Activated T-helper 2 cell treated with anti-CD3 and anti-CD28 coated beads, Interferon-gamma antibody, Interleukin-2, Interleukin-4, amounts not matched to agents 10 μg/mL and 5 μg/mL and 100 μg/mL, durations not matched to agents 14 hours and 24 hours and 36 hours (primary cell): ENCODE measurements at regions not wholly inside any gene's neighbourhood (a gene's known extent, or its start where the extent isn't known, plus 50 kb on each side); places are given as distances from the start of the nearest gene placed in this dataset.

Experiments
- DNase-seq: peaks from one replicate; pipeline ENCODE4 v3.0.0; 2021; ENCODE audit warnings: low spot score
- H3K27ac Mint-ChIP-seq: one replicate; pipeline ENCODE4 v1.8.0; 2021; ENCODE audit warnings: mixed read lengths
- H3K27me3 Mint-ChIP-seq: one replicate; pipeline ENCODE4 v1.8.0; 2021; ENCODE audit warnings: low read depth, mixed read lengths
- H3K36me3 Mint-ChIP-seq: one replicate; pipeline ENCODE4 v1.8.0; 2021; ENCODE audit warnings: low read depth, mixed read lengths
- H3K4me1 Mint-ChIP-seq: one replicate; pipeline ENCODE4 v1.8.0; 2021; ENCODE audit warnings: low read depth, mixed read lengths
- H3K4me3 Mint-ChIP-seq: one replicate; pipeline ENCODE4 v1.8.0; 2021; ENCODE audit warnings: low read depth, mild to moderate bottlenecking, moderate library complexity, mixed read lengths
- H3K9me3 Mint-ChIP-seq: one replicate; pipeline ENCODE4 v1.8.0; 2021; ENCODE audit warnings: mixed read lengths
- intact Hi-C: fragments of 100-400 bp; cut with micrococcal nuclease; formaldehyde crosslinking; loops from one replicate; pipeline ENCODE4 v1.15.1; 2023

DNA sequence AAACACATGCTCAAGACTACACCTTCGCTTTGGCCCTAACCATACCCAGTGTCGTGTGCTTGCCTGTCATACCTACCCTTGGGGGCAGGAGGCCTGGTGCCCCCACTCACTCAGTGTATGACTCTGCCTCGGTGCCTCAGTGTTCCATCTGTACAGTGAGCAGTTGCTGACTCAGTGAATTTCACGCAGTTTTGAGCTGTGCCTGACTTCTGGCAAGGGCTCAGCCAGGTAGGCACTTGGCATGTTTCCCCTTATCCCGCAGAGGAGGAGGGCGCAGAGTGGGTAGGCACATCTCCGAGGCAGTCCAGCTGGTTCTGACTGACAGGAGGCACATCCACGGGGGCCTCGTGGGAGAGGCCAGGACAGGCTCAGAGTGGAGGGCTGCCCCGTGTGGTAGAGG, 148.9 kb upstream of the CIBAR2 start:
- Mint-ChIP-seq H3K4me1 (no peaks in the 10 kb centered on the region), H3K4me3 (no peak overlapping the region), H3K27me3 (peaks cover 14% of the 10 kb centered on the region), H3K9me3 (no peaks in the 10 kb centered on the region), H3K36me3 (no peaks in the 10 kb centered on the region), H3K27ac (no peak overlapping the region)
- intact Hi-C loops = no loop called here
- no peak for DNase-seq

DNA sequence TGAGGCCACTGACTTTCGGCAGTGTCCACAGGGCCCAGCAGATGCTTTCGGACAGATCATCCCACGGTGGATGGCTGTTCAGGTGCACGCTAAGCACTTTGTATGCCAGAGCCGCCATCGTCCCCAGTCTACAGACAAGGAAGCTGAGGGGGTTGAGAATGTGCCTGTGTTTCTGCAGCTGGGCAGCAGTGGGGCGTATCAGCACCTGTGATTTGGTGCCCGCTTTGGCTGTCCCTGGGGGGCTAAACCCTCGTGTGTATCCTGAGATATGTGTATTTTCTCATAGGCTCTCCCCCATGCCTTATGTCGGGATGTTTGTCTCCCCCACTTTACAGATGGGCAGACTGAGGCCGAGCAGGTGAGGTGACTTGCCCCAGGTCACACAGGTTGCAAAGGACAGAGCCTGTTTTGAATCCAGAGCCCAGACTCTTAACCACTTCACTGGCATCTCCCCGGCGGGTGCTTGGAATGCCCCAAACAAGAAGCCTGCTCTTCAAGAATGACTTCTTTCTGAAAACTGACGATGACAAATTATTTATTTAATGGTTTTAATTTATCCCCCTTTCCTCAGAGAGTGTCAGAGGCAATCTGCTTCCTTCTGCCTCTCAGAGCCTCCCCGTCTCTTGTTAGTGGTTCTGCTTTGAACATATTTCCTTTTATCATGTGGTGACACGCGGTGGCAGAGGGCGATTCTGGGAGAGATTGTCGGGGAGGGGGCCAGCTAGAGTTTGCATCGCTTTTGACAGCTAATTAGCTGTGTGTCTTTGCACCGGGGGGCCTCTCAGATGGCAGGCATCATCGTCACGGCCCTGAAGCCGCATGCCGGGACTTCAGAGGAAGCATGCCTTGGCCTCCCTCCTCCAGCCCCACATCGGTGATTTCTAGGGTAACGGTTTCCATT, 149.6 kb upstream of the CIBAR2 start:
- no peaks in the 10 kb centered on the region for H3K4me1 Mint-ChIP-seq
- DNase-seq = no peak
- intact Hi-C loops = no loop called here
- no peak overlapping the region for H3K4me3 Mint-ChIP-seq
- no peaks in the 10 kb centered on the region for H3K9me3 Mint-ChIP-seq
- H3K27me3 Mint-ChIP-seq = peaks cover 14% of the 10 kb centered on the region
- H3K36me3 Mint-ChIP-seq = no peaks in the 10 kb centered on the region
- H3K27ac Mint-ChIP-seq = no peak overlapping the region

DNA sequence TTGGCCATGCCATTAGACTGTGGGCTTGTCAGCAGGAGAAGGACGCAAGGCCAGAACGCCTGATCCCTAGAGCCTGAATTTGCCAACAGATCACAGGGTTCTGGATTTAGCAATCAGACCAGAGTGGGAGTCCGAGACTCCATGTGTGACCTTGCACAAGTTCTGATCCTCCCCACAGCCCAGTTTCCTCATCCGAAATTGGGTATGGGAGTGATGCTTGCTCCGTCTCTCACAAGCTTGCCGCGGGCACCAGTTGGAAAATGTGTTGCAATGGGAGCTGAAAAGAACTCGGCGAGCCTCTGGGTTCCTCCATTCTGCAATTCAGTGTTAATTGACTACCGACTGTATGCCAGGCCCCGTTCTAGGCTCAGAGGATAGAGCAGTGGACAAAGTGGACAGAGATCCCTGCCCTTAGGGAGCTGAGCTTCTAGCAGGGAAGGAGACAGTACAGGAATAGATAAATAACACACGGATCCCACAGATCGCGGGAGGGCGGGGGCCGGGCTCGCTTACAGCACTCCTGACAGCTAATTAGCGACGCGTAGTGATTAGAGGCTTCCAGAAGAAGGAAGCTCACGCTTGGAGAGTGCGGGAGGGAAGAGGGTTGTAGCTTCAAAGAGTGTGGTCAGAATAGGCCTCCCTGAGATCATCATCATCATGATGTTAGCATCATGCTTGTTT, 150.4 kb upstream of the CIBAR2 start:
- Mint-ChIP-seq H3K4me1 (no peaks in the 10 kb centered on the region), H3K27me3 (peaks cover 14% of the 10 kb centered on the region), H3K36me3 (no peaks in the 10 kb centered on the region), H3K4me3 (no peak overlapping the region), H3K27ac (no peak overlapping the region), H3K9me3 (no peaks in the 10 kb centered on the region)
- DNase-seq = no peak
- intact Hi-C loops = no loop called here

DNA sequence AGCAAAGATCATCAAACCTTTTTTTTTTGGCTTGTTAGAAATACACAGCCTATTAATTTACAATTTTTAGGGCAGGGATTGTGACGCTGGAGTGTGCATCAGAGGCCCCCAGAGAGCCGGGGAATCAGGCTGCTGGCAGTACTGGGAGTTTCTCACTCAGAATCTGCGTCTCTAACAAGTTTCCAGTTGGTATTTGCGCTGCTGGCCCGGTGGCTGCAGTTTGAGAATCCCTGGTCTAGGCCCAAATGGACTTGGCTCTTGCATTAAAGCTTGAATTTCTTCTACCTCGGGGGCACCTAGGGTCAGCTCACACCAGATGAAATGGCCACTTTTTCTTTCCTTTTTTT, 150.9 kb upstream of the CIBAR2 start:
- H3K9me3 Mint-ChIP-seq = no peaks in the 10 kb centered on the region
- H3K27ac Mint-ChIP-seq = no peak overlapping the region
- no peak overlapping the region for H3K4me3 Mint-ChIP-seq
- no peaks in the 10 kb centered on the region for H3K36me3 Mint-ChIP-seq
- no peaks in the 10 kb centered on the region for H3K4me1 Mint-ChIP-seq
- peaks cover 12% of the 10 kb centered on the region for H3K27me3 Mint-ChIP-seq
- intact Hi-C loops = no loop called here
- DNase-seq = no peak

DNA sequence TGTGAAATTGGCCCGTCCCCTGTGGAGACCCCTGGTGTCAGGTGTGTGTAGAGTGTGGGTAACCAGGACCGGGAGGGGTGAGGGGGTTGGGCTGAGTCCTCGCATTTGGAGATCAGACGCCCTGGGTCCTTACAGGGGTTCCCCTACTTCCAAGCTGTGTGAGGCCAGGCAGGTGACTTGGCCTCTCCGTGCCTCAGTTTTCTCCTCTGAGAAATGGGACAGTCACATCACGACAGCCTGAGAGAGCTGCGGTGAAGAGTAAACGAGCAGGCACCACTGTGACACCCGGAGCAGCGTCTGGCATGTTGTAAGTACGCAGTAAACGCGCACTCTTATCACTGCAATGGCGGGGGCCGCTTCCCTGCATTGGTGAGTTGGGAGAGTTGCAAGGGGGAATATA, 152.5 kb upstream of the CIBAR2 start:
- DNase-seq = no peak
- H3K27me3 Mint-ChIP-seq = peaks cover 12% of the 10 kb centered on the region
- H3K4me3 Mint-ChIP-seq = no peak overlapping the region
- H3K36me3 Mint-ChIP-seq = no peaks in the 10 kb centered on the region
- intact Hi-C loops = no loop called here
- H3K4me1 Mint-ChIP-seq = no peaks in the 10 kb centered on the region
- H3K27ac Mint-ChIP-seq = no peak overlapping the region
- H3K9me3 Mint-ChIP-seq = no peaks in the 10 kb centered on the region

DNA sequence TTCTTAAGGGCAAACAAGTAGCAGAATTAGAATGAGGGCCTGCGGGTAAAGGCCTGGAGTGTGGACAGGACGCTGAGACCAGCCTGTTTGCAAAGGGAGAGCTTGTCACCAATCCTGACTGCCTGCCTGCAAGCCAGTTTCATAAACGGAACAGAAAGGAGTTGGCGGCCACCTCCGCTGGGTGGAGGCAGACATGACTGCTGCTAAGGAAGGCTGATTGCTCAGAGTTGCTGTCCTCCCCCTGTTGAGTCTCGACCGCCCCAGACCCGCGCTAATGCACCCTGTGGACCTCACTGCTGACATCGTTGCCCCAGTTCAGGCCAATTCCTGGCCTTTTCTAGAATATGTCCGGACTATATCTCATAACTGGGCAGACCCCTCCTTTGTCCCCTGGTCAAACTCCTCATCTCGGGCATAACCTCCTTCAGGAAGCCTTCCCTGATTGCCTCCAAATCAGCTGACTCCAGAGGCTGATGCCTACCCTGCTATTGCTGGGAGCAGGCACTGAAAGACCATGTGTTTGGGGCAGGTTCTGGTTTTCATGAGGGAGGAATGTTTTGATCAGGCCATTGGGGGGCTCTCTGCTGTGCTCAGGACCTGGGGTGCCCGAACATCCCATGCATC, 153.0 kb upstream of the CIBAR2 start:
- Mint-ChIP-seq H3K27ac (no peak overlapping the region), H3K4me3 (no peak overlapping the region), H3K4me1 (no peaks in the 10 kb centered on the region), H3K27me3 (peaks cover 12% of the 10 kb centered on the region), H3K36me3 (no peaks in the 10 kb centered on the region), H3K9me3 (no peaks in the 10 kb centered on the region)
- intact Hi-C loops = no loop called here
- no peak for DNase-seq

DNA sequence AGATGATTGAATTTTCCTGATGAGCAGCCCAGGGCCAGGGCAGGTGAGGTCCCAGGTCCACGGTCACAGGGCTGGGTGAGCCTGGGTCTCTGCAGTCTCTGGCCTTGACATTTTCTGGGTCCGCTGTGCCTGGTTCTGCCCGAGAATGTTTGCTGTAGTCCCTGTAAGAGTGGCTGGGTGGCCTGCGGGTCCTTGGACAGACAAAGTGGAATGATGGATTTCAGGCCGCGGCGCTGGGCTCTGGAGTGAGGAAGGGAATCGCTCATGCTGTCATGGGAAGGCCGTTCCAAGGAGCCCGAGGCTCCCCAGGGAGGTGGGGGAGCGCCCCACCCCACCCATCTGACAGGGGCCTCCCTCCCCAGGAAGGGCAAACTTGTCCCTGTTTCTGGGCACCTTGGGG, 153.5 kb upstream of the CIBAR2 start:
- Mint-ChIP-seq H3K4me1 (no peaks in the 10 kb centered on the region), H3K36me3 (no peaks in the 10 kb centered on the region), H3K4me3 (no peak overlapping the region), H3K27me3 (peaks cover 12% of the 10 kb centered on the region), H3K9me3 (no peaks in the 10 kb centered on the region), H3K27ac (no peak overlapping the region)
- intact Hi-C loops = no loop called here
- DNase-seq = no peak

DNA sequence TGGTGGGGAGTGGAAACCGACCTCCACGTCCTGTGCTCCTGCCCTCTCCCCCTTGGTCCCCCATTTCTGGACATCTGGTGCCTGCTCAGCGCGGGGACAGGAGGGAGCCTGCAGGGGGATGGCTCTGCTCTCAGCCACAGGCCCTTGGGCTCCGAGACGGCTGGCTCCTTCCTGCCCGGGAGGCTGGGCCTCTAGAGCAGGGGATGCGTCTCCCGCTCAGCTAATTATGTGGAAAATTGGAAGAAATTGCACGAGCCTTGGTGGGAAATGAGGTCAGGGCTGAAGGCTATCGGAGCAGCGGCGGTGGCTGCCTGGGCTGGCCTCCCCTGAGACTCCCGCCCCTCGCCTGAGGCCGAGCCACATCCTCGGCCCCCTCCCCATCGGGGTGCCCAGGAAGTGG, 154.6 kb upstream of the CIBAR2 start:
- no peak for DNase-seq
- Mint-ChIP-seq H3K4me1 (no peaks in the 10 kb centered on the region), H3K4me3 (no peak overlapping the region), H3K36me3 (no peaks in the 10 kb centered on the region), H3K27ac (no peak overlapping the region), H3K9me3 (no peaks in the 10 kb centered on the region), H3K27me3 (peaks cover 12% of the 10 kb centered on the region)
- intact Hi-C loops = no loop called here

DNA sequence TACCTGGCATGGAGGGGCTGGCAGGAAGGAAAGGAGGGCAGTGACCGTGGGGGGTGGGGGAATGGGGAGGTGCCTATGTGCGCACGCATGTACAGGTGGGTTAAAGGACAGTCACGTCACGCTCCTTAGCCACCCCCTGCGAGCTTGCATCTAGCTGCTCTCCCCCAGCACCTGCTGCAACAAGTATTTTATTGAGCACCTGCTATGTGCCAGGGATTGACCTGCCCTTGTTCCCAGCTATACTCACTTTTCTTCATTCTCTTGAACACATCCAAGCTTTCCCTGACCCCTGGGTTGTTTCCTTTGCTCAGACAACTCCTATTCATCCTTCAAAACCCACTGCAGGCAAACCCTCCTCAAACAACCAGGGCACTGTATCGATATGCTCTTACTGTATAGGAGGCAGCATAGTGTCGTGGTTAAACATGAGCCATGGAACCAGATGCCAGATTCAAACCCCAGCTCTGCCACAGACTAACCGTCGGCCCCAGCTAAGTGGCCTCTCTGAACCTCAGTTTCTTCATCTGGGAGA, 155.2 kb upstream of the CIBAR2 start:
- intact Hi-C loops = no loop called here
- Mint-ChIP-seq H3K4me1 (no peaks in the 10 kb centered on the region), H3K27ac (no peak overlapping the region), H3K4me3 (no peak overlapping the region), H3K27me3 (peaks cover 6% of the 10 kb centered on the region), H3K9me3 (no peaks in the 10 kb centered on the region), H3K36me3 (no peaks in the 10 kb centered on the region)
- DNase-seq = no peak

DNA sequence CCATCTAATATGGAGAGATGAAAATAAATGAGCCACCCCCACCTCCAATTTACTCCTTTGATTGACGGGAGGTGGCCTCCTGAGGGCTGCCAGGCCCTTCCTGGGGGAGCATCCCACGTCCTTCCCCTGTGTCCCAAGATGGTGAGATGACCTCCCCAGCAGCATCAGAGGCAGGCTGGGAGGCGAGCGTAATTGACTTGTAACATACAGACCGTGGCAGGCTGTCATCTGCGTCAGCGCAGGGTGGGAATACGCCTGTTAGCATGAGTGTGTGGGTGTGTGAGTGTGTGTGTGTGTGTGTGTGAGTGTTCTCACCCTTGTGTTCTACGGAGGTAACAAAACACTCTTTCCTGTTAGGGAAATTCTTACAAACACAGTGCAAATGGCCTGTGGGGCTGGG, 156.9 kb upstream of the CIBAR2 start:
- H3K4me3 Mint-ChIP-seq = no peak overlapping the region
- H3K4me1 Mint-ChIP-seq = no peaks in the 10 kb centered on the region
- no peaks in the 10 kb centered on the region for H3K9me3 Mint-ChIP-seq
- no peak for DNase-seq
- H3K36me3 Mint-ChIP-seq = no peaks in the 10 kb centered on the region
- intact Hi-C loops = no loop called here
- no peaks in the 10 kb centered on the region for H3K27me3 Mint-ChIP-seq
- H3K27ac Mint-ChIP-seq = no peak overlapping the region

DNA sequence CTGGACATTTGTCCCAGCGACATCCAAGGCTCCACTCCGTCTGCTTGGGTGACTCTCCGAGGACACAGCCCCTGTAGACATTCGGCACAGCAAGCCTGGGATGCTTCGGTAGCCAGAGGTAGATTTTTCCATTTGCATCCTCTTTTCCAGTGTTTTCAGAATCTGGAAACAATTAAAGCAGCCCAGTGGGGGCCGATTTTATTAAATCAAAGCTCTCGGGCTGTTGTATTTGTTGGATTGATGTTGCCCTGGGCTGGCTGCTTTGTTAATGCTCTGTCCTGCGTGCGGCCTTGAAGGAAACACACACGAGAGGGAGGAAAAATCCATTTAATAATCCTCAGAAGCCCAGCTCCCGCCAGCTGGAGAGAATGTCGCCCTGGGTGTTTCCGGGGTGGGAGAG, 158.1 kb upstream of the CIBAR2 start:
- no peak overlapping the region for H3K4me3 Mint-ChIP-seq
- H3K9me3 Mint-ChIP-seq = no peaks in the 10 kb centered on the region
- no peak overlapping the region for H3K27ac Mint-ChIP-seq
- no peaks in the 10 kb centered on the region for H3K36me3 Mint-ChIP-seq
- H3K27me3 Mint-ChIP-seq = no peaks in the 10 kb centered on the region
- intact Hi-C loops = no loop called here
- no peaks in the 10 kb centered on the region for H3K4me1 Mint-ChIP-seq
- no peak for DNase-seq

DNA sequence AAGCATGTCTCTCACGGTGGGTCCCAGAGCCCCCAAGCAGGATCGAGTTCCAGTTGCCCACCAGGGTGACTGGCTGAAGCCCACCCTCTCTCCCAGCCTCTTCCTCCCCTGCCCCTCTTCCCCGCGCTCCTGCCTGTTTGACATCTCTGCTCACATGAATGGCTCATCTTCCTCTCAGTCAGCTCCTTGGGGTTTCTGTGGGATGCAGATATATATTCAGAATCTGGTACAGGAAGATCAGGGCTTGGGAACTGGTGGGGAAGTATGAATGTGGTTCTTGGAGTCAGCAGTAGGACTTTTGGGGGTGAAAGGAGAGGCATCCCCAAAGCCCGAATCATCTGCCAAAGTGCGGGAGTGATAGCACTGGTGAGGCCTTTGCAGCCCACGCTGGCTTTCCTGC, 158.9 kb upstream of the CIBAR2 start:
- Mint-ChIP-seq H3K4me1 (no peaks in the 10 kb centered on the region), H3K36me3 (no peaks in the 10 kb centered on the region), H3K27ac (no peak overlapping the region), H3K4me3 (no peak overlapping the region), H3K9me3 (no peaks in the 10 kb centered on the region), H3K27me3 (no peaks in the 10 kb centered on the region)
- intact Hi-C loops = no loop called here
- DNase-seq = no peak

DNA sequence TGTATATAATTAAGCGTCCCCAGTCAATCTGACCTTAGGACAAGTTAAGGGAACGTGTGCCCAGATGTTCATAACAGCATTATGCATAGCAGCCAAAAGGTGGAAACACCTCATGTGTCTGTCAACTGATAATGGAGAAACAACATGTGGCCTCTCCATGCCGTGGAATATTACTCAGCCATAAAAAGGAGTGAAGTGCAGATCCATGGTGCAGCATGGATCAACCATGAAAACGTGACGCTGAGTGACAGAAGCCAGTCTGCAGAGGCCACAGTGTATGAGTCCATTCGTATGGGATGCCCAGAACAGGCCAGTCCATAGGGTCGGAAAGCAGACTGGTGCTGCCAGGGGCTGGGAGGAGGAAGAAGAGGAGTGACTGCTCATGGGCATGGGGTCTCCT, 161.0 kb upstream of the CIBAR2 start:
- no peaks in the 10 kb centered on the region for H3K9me3 Mint-ChIP-seq
- no peaks in the 10 kb centered on the region for H3K36me3 Mint-ChIP-seq
- no peak overlapping the region for H3K27ac Mint-ChIP-seq
- no peaks in the 10 kb centered on the region for H3K4me1 Mint-ChIP-seq
- no peaks in the 10 kb centered on the region for H3K27me3 Mint-ChIP-seq
- intact Hi-C loops = no loop called here
- no peak overlapping the region for H3K4me3 Mint-ChIP-seq
- DNase-seq = no peak
